22Rv1 (cell line): ENCODE measurements at regions not wholly inside any gene's neighbourhood (a gene's known extent, or its start where the extent isn't known, plus 50 kb on each side); places are given as distances from the start of the nearest gene placed in this dataset.

Source experiments
- CTCF ChIP-seq: fragments of 450-650 bp; IDR thresholded peaks from 2 replicates; pipeline ENCODE4 v1.5.1; 2017; ENCODE audit warnings: mild to moderate bottlenecking
- ZFX ChIP-seq: fragments of 450-650 bp; IDR thresholded peaks from 2 replicates; pipeline ENCODE4 v1.6.1; 2017; ENCODE audit warnings: antibody characterized with exemption, borderline replicate concordance

GRCh38 chr2:181185948-181186347 is 205.5 kb downstream of the UBE2E3 start:
- TF ChIP-seq CTCF (no peak), ZFX (no peak)
